Activated T-helper 1 cell treated with anti-CD3 and anti-CD28 coated beads, Interleukin-12 subunit alpha, Interleukin-12 subunit beta, Interleukin-2, Interleukin-4 antibody, amounts not matched to agents 30 ng/mL and 10 ng/mL and 1 ng/mL, durations not matched to agents 14 hours and 24 hours and 36 hours (primary cell): ENCODE measurements at regions not wholly inside any gene's neighbourhood (a gene's known extent, or its start where the extent isn't known, plus 50 kb on each side); places are given as distances from the start of the nearest gene placed in this dataset.

Experiments used
- DNase-seq: peaks from one replicate; pipeline ENCODE4 v3.0.0; 2021; ENCODE audit warnings: low spot score
- H3K27ac Mint-ChIP-seq: one replicate; pipeline ENCODE4 v1.8.0; 2021; ENCODE audit warnings: mild to moderate bottlenecking, mixed read lengths
- H3K27me3 Mint-ChIP-seq: one replicate; pipeline ENCODE4 v1.8.0; 2022; ENCODE audit warnings: mild to moderate bottlenecking, moderate library complexity, mixed read lengths; ENCODE audit not compliant: insufficient read depth
- H3K36me3 Mint-ChIP-seq: one replicate; pipeline ENCODE4 v1.8.0; 2021; ENCODE audit warnings: low read depth, mixed read lengths
- H3K4me1 Mint-ChIP-seq: one replicate; pipeline ENCODE4 v1.8.0; 2021; ENCODE audit warnings: low read depth, mixed read lengths
- H3K4me3 Mint-ChIP-seq: one replicate; pipeline ENCODE4 v1.8.0; 2021; ENCODE audit warnings: mild to moderate bottlenecking, moderate library complexity, mixed read lengths
- H3K9me3 Mint-ChIP-seq: one replicate; pipeline ENCODE4 v1.8.0; 2021; ENCODE audit warnings: mixed read lengths
- intact Hi-C: fragments of 100-400 bp; cut with micrococcal nuclease; formaldehyde crosslinking; loops from one replicate; pipeline ENCODE4 v1.15.1; 2024

GRCh38 chr5:87054821-87055220 lies 212.9 kb upstream of the RASA1 start:
- H3K36me3 Mint-ChIP-seq = no peaks in the 10 kb centered on the region
- H3K27me3 Mint-ChIP-seq = no peaks in the 10 kb centered on the region
- H3K4me3 Mint-ChIP-seq = no peak overlapping the region
- intact Hi-C loops = no loop called here
- H3K9me3 Mint-ChIP-seq = peaks cover 9% of the 10 kb centered on the region
- H3K4me1 Mint-ChIP-seq = peaks cover 4% of the 10 kb centered on the region
- no peak overlapping the region for H3K27ac Mint-ChIP-seq
- no peak for DNase-seq

DNA sequence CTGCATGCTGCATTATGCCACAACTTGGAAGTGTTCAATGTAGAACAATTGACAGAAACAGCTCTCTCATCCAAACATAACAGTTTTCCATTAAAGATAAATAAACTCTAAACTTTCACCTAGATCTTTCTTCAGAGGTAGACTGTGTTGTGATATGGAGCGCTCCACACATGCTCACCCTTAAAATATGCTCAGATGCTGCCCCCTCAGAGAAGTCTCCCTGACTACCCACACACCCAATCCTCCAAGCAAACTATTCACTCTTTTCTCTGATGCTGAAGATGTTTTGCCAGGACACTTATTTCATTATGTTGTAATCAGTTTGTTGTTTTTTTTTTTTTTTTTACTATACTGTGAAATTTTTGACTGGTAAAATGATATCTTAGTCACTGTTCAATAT lies 206.6 kb upstream of the RASA1 start:
- H3K27me3 Mint-ChIP-seq = peaks cover 4% of the 10 kb centered on the region
- peaks cover 14% of the 10 kb centered on the region for H3K9me3 Mint-ChIP-seq
- H3K4me1 Mint-ChIP-seq = peaks cover 5% of the 10 kb centered on the region
- no peak overlapping the region for H3K27ac Mint-ChIP-seq
- intact Hi-C loops = no loop called here
- peaks cover 2% of the 10 kb centered on the region for H3K36me3 Mint-ChIP-seq
- DNase-seq = no peak
- no peak overlapping the region for H3K4me3 Mint-ChIP-seq

DNA sequence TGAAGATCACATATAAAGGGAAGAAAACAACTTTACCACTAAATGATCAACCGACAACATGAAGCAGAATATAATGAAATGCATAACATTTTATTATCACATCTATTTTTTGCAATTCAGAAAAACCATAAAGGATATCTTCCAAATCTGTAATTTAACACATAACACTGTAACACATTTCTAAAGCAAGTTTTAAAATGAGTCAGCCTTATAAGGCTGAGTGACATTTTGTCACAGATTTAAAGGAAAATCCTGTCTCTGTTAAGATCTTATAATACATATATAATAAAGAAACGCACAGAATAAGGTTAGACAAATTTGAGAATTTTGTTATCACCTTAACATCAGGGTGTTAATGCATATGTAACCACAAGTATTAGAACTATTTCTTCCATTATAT lies 198.4 kb upstream of the RASA1 start:
- DNase-seq = no peak
- Mint-ChIP-seq H3K9me3 (no peaks in the 10 kb centered on the region), H3K27ac (no peak overlapping the region), H3K4me1 (peaks cover 14% of the 10 kb centered on the region), H3K4me3 (no peak overlapping the region), H3K27me3 (peaks cover 5% of the 10 kb centered on the region), H3K36me3 (peaks cover 2% of the 10 kb centered on the region)
- intact Hi-C loops = no loop called here

- peaks cover 5% of the 10 kb centered on the region for H3K27me3 Mint-ChIP-seq
- no peak overlapping the region for H3K4me3 Mint-ChIP-seq
- peaks cover 2% of the 10 kb centered on the region for H3K9me3 Mint-ChIP-seq
- intact Hi-C loops = no loop called here
- H3K27ac Mint-ChIP-seq = no peak overlapping the region
- H3K4me1 Mint-ChIP-seq = peaks cover 22% of the 10 kb centered on the region
- H3K36me3 Mint-ChIP-seq = peaks cover 4% of the 10 kb centered on the region
- DNase-seq = no peak
Observed at GRCh38 chr5:87069974-87070608, 197.6 kb upstream of the RASA1 start.

- Mint-ChIP-seq H3K36me3 (peaks cover 6% of the 10 kb centered on the region), H3K27ac (no peak overlapping the region), H3K9me3 (peaks cover 5% of the 10 kb centered on the region), H3K27me3 (no peaks in the 10 kb centered on the region), H3K4me3 (no peak overlapping the region), H3K4me1 (peaks cover 39% of the 10 kb centered on the region)
- no peak for DNase-seq
- intact Hi-C loops = no loop called here
Observed at GRCh38 chr5:87074072-87074471, 193.6 kb upstream of the RASA1 start.

DNA sequence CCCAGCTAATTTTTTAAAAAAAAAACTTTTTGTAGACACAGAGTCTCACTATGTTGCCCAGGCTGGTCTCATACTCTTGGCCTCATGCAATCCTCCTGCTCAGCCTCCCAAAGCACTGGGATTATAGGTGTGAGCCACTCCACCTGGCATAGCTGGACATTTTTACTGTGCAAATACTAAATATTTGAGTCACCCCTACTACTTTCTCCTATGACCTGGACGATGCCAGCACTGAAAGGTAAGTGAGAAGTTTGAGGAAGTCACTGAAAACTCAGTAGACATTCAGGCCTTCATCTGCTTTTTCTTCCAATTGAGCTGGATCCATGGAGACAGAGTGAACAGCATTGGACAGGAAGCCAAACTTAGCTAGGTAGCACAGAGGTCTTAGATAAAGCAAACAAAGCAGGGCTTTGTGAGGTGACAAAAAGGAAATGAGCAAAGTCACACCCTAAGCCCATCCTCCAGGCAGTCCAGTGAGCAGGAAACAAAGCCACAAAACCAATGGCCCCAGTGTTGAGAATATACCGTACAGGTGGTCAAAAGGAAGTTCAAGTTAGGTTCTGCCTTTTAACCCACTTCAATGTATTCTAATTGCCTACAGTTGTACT lies 192.6 kb upstream of the RASA1 start:
- intact Hi-C loops = loop anchor here (5.0 kb wide), 1 partner anchor 122 kb away; no protein-coding TSS in a partner anchor
- Mint-ChIP-seq H3K27me3 (no peaks in the 10 kb centered on the region), H3K27ac (peak overlapping the region; percentile 77), H3K36me3 (peaks cover 6% of the 10 kb centered on the region), H3K9me3 (peaks cover 5% of the 10 kb centered on the region), H3K4me3 (no peak overlapping the region), H3K4me1 (peaks cover 37% of the 10 kb centered on the region)
- peak; percentile 24 for DNase-seq

DNA sequence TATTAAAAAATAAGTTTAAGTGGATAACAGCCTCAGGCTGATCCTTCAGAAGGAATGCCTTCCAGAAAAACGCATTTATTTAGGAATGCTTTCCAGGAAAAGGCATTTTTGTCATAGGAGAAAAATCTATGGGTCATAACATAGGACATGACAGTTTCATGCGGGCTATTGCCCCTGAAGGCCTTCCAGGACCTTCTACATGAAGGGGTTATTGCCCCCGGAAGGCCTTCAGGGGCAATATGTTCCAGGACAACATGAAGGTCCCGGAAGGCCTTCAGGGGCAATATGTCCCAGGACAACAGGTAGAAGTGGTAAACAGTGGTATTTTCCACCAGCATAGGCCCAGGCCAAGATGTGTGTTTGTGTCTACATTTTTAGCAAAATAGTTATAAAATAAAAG lies 191.3 kb upstream of the RASA1 start:
- H3K36me3 Mint-ChIP-seq = peaks cover 6% of the 10 kb centered on the region
- H3K27me3 Mint-ChIP-seq = no peaks in the 10 kb centered on the region
- no peak overlapping the region for H3K27ac Mint-ChIP-seq
- DNase-seq = no peak
- H3K9me3 Mint-ChIP-seq = peaks cover 5% of the 10 kb centered on the region
- intact Hi-C loops = loop anchor here (5.0 kb wide), 1 partner anchor 121 kb away; no protein-coding TSS in a partner anchor
- no peak overlapping the region for H3K4me3 Mint-ChIP-seq
- H3K4me1 Mint-ChIP-seq = peaks cover 48% of the 10 kb centered on the region

DNA sequence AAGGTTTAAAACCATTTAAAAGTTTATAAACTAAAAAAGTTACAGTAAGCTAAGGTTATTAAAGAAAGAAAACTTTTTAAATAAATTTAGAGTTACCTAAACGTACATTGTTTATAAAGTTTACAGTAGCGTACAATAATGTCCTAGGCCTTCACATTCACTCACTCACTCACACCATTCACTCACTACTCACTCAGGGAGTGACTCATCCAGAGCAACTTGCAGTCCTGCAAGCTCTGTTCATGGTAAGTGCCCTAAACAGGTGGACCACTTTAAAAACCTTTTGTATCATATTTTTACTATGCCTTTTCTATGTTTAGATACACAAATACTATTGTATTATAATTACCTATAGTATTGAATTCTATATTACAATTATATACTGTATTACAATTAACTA lies 190.8 kb upstream of the RASA1 start:
- Mint-ChIP-seq H3K4me1 (peaks cover 53% of the 10 kb centered on the region), H3K4me3 (no peak overlapping the region), H3K9me3 (peaks cover 5% of the 10 kb centered on the region), H3K27me3 (no peaks in the 10 kb centered on the region), H3K36me3 (peaks cover 6% of the 10 kb centered on the region), H3K27ac (no peak overlapping the region)
- intact Hi-C loops = loop anchor here (5.0 kb wide), 1 partner anchor 120 kb away; no protein-coding TSS in a partner anchor
- no peak for DNase-seq

GRCh38 chr5:87079219-87079618 lies 188.5 kb upstream of the RASA1 start:
- Mint-ChIP-seq H3K36me3 (peaks cover 9% of the 10 kb centered on the region), H3K4me3 (no peak overlapping the region), H3K27me3 (no peaks in the 10 kb centered on the region), H3K9me3 (peaks cover 15% of the 10 kb centered on the region), H3K4me1 (peaks cover 70% of the 10 kb centered on the region), H3K27ac (peak overlapping the region; percentile 18)
- DNase-seq = no peak
- intact Hi-C loops = loop anchor here (5.0 kb wide), 1 partner anchor 118 kb away; no protein-coding TSS in a partner anchor

DNA sequence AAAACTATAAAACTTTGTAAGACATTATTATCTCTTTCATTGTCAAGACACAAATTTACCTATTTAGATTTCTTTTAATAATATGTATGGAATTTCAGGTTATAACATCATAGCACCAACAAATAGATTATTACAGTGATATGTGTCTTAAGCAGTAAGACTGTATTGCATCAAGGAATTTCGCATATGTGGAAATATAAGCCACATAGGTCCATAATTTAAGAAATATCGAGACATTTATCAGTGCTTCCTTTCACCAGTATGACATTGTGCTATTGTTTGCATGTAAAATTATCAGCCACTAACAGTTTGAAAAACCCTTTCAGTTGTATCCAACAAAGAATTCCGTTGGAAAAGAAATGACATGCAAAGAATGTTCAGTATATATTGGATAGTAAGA lies 186.7 kb upstream of the RASA1 start:
- H3K4me3 Mint-ChIP-seq = peak overlapping the region; percentile 65
- peak overlapping the region; percentile 73 for H3K27ac Mint-ChIP-seq
- peaks cover 9% of the 10 kb centered on the region for H3K36me3 Mint-ChIP-seq
- peaks cover 55% of the 10 kb centered on the region for H3K4me1 Mint-ChIP-seq
- no peak for DNase-seq
- intact Hi-C loops = loop anchor here (1.0 to 5.0 kb wide), 7 partner anchors 36 to 332 kb away; partner anchors contain the start of gene CCNH
- no peaks in the 10 kb centered on the region for H3K27me3 Mint-ChIP-seq
- H3K9me3 Mint-ChIP-seq = peaks cover 19% of the 10 kb centered on the region

GRCh38 chr5:87081511-87082372 lies 185.9 kb upstream of the RASA1 start:
- Mint-ChIP-seq H3K27ac (peak overlapping the region; percentile 73), H3K27me3 (no peaks in the 10 kb centered on the region), H3K9me3 (peaks cover 24% of the 10 kb centered on the region), H3K4me1 (peaks cover 55% of the 10 kb centered on the region), H3K36me3 (peaks cover 13% of the 10 kb centered on the region), H3K4me3 (peak overlapping the region; percentile 65)
- intact Hi-C loops = loop anchor here (1.0 to 5.0 kb wide), 7 partner anchors 36 to 331 kb away; partner anchors contain the start of gene CCNH
- peak; percentile 41 for DNase-seq

GRCh38 chr5:87094347-87094746 lies 173.3 kb upstream of the RASA1 start:
- Mint-ChIP-seq H3K27ac (no peak overlapping the region), H3K27me3 (peaks cover 18% of the 10 kb centered on the region), H3K36me3 (peaks cover 2% of the 10 kb centered on the region), H3K4me1 (peaks cover 10% of the 10 kb centered on the region), H3K4me3 (no peak overlapping the region), H3K9me3 (peaks cover 8% of the 10 kb centered on the region)
- intact Hi-C loops = no loop called here
- no peak for DNase-seq

DNA sequence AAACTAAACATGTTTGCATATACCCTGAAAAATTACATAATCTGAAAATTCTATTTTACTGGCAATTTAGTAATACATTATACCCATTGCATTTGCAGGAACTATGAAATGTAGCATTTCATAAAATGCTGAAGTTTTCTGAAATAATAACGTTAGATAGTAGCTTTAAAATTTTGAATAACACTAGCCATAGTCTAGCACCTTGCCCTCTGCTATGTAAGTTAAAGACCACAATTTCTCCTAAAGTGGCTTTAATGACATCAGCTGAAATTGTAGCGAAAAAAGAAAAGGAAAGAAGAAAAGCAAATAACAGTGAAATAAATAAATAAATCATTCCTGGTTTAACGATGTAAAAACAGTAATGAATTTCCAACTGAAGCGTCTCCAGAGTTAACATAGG lies 172.8 kb upstream of the RASA1 start:
- DNase-seq = no peak
- Mint-ChIP-seq H3K4me3 (no peak overlapping the region), H3K4me1 (peaks cover 10% of the 10 kb centered on the region), H3K27me3 (peaks cover 18% of the 10 kb centered on the region), H3K27ac (no peak overlapping the region), H3K9me3 (peaks cover 4% of the 10 kb centered on the region), H3K36me3 (peaks cover 2% of the 10 kb centered on the region)
- intact Hi-C loops = no loop called here
